H1 (cell line): ENCODE measurements at regions not wholly inside any gene's neighbourhood (a gene's known extent, or its start where the extent isn't known, plus 50 kb on each side); places are given as distances from the start of the nearest gene placed in this dataset.

Experiments
- CTCF ChIA-PET: fragments of 300-600 bp; sonication (Branson Sonifier 250); formaldehyde crosslinking; loops from one replicate; lab custom pipeline; 2021; ENCODE audit not compliant: partially characterized antibody; lab: Charles Lee
- POLR2A ChIA-PET: fragments of 300-600 bp; sonication (Branson Sonifier 250); formaldehyde crosslinking; loops from one replicate; lab custom pipeline; 2021; ENCODE audit warnings: inconsistent platforms; ENCODE audit not compliant: partially characterized antibody; lab: Charles Lee
- DNase-seq, 2 experiments: peaks; one replicate each; pipeline versions ENCODE4 v3.0.0 to v3.0.0-alpha.2; 2010 to 2022; ENCODE audit warnings: low spot score in 2 of 2, low read depth in 1 of 2, mixed read lengths in 1 of 2
- FAIRE-seq: peaks from 2 replicates; lab custom pipeline; 2011; peaks lifted over from hg19 to GRCh38; lab: Jason Lieb, UNC
- H2AFZ ChIP-seq: 2 replicates; pipeline ENCODE4 v1.8.1; 2012; ENCODE audit warnings: low read length, inconsistent platforms
- H2AK5ac ChIP-seq: 2 replicates; pipeline ENCODE4 v1.6.1; 2013; ENCODE audit warnings: low read depth, low read length
- H2BK120ac ChIP-seq: replicated peaks from 2 replicates; pipeline ENCODE3; 2013; ENCODE audit warnings: low read depth, low read length, inconsistent platforms
- H2BK12ac ChIP-seq: 2 replicates; pipeline ENCODE4 v1.6.1; 2013; ENCODE audit warnings: low read depth, low read length
- H2BK15ac ChIP-seq: 2 replicates; pipeline ENCODE4 v1.6.1; 2013; ENCODE audit warnings: low read length
- H2BK20ac ChIP-seq: 2 replicates; pipeline ENCODE4 v1.6.1; 2013; ENCODE audit warnings: low read length
- H2BK5ac ChIP-seq: 2 replicates; pipeline ENCODE4 v1.6.1; 2013; ENCODE audit warnings: low read depth, low read length
- H3K14ac ChIP-seq: 2 replicates; pipeline ENCODE4 v1.6.1; 2013; ENCODE audit warnings: inconsistent platforms; ENCODE audit not compliant: insufficient read length
- H3K18ac ChIP-seq: 2 replicates; pipeline ENCODE4 v1.6.1; 2013; ENCODE audit warnings: low read length; ENCODE audit errors: extremely low read depth
- H3K23ac ChIP-seq: 2 replicates; pipeline ENCODE4 v1.6.1; 2013; ENCODE audit warnings: inconsistent platforms; ENCODE audit not compliant: insufficient read length
- H3K23me2 ChIP-seq: 2 replicates; pipeline ENCODE4 v1.6.1; 2013; ENCODE audit warnings: low read depth, low read length
- H3K27ac ChIP-seq: 2 replicates; pipeline ENCODE4 v1.6.1; 2011; ENCODE audit warnings: low read depth, low read length, inconsistent platforms
- H3K27me3 ChIP-seq, 4 experiments: replicated peaks in 1 of 4; 1 replicate in 1 of 4; 2 replicates in 3 of 4; pipeline versions ENCODE4 v1.6.1 to v1.8.1; 2011 to 2013; ENCODE audit warnings: low read length in 3 of 4, mild to moderate bottlenecking in 3 of 4, inconsistent platforms in 2 of 4, mixed read lengths in 2 of 4, moderate library complexity in 1 of 4; ENCODE audit not compliant: control insufficient read depth in 3 of 4, insufficient read depth in 3 of 4; ENCODE audit errors: extremely low read depth in 1 of 4
- H3K36me3 ChIP-seq, 4 experiments: 2 replicates each; pipeline versions ENCODE4 v1.6.1 to v1.8.1; 2011 to 2013; ENCODE audit warnings: mild to moderate bottlenecking in 4 of 4, low read length in 3 of 4, moderate library complexity in 2 of 4, control low read depth in 1 of 4, inconsistent platforms in 1 of 4; ENCODE audit not compliant: insufficient read depth in 4 of 4, control insufficient read depth in 2 of 4
- H3K4ac ChIP-seq: replicated peaks from 2 replicates; pipeline ENCODE3; 2013; ENCODE audit warnings: low read length, low read depth, mixed read lengths, inconsistent platforms; ENCODE audit not compliant: insufficient read length
- H3K4me1 ChIP-seq, 4 experiments: replicated peaks in 1 of 4; 1 replicate in 1 of 4; 2 replicates in 3 of 4; pipeline versions ENCODE4 v1.6.1 to v1.8.1; 2011 to 2013; ENCODE audit warnings: low read length in 3 of 4, inconsistent platforms in 2 of 4, mixed read lengths in 1 of 4; ENCODE audit not compliant: insufficient read depth in 4 of 4, control insufficient read depth in 3 of 4
- H3K4me2 ChIP-seq, 2 experiments: 2 replicates each; pipeline versions ENCODE4 v1.6.1 to v1.8.1; 2011 to 2013; ENCODE audit warnings: low read depth in 2 of 2, low read length in 2 of 2, control low read depth in 1 of 2, inconsistent platforms in 1 of 2, mild to moderate bottlenecking in 1 of 2; ENCODE audit not compliant: insufficient read depth in 1 of 2
- H3K4me3 ChIP-seq, 4 experiments: fragments of 200-600, 300-600 bp in 1 of 4; sonication (generic), shearing (Covaris generic), sonication (Bioruptor Twin) in 1 of 4; 2 replicates each; pipeline versions ENCODE4 v1.5.1 to v1.8.1; 2011 to 2016; ENCODE audit warnings: low read length in 4 of 4, low read depth in 3 of 4, control low read depth in 2 of 4, inconsistent platforms in 2 of 4, mild to moderate bottlenecking in 2 of 4, mixed read lengths in 1 of 4, moderate library complexity in 1 of 4; ENCODE audit not compliant: insufficient read depth in 2 of 4; ENCODE audit errors: extremely low read depth in 1 of 4
- H3K56ac ChIP-seq: replicated peaks from 2 replicates; pipeline ENCODE3; 2013; ENCODE audit warnings: low read depth, mild to moderate bottlenecking, mixed read lengths, low read length, inconsistent platforms; ENCODE audit not compliant: insufficient read length
- H3K79me1 ChIP-seq: 2 replicates; pipeline ENCODE4 v1.6.1; 2013; ENCODE audit warnings: low read depth, low read length, control low read depth
- H3K79me2 ChIP-seq, 2 experiments: 2 replicates each; pipeline versions ENCODE4 v1.6.1 to v1.8.1; 2012 to 2013; ENCODE audit warnings: low read length in 2 of 2, mild to moderate bottlenecking in 2 of 2, inconsistent platforms in 1 of 2; ENCODE audit not compliant: insufficient read depth in 2 of 2, control insufficient read depth in 1 of 2
- H3K9ac ChIP-seq, 4 experiments: replicated peaks in 1 of 4; 1 replicate in 1 of 4; 2 replicates in 3 of 4; pipeline versions ENCODE4 v1.6.1 to v1.8.1; 2011 to 2013; ENCODE audit warnings: low read depth in 3 of 4, low read length in 3 of 4, control low read depth in 2 of 4, mild to moderate bottlenecking in 2 of 4, moderate library complexity in 2 of 4, inconsistent platforms in 1 of 4; ENCODE audit errors: extremely low read depth in 1 of 4
- H3K9me3 ChIP-seq, 2 experiments: 2 replicates each; pipeline versions ENCODE4 v1.6.1 to v1.8.1; 2012 to 2013; ENCODE audit warnings: mild to moderate bottlenecking in 2 of 2, moderate library complexity in 2 of 2, control low read depth in 1 of 2, inconsistent platforms in 1 of 2, low read depth in 1 of 2, low read length in 1 of 2, mixed read lengths in 1 of 2; ENCODE audit not compliant: insufficient read depth in 2 of 2
- H4K20me1 ChIP-seq, 2 experiments: replicated peaks in 1 of 2; 2 replicates each; pipeline versions ENCODE3 to v1.8.1; 2011 to 2013; ENCODE audit warnings: inconsistent platforms in 2 of 2, low read length in 2 of 2, mild to moderate bottlenecking in 1 of 2; ENCODE audit not compliant: insufficient read depth in 2 of 2, control insufficient read depth in 1 of 2
- H4K5ac ChIP-seq: 2 replicates; pipeline ENCODE4 v1.6.1; 2013; ENCODE audit warnings: low read length, low read depth, mixed read lengths, inconsistent platforms; ENCODE audit not compliant: insufficient read length
- H4K8ac ChIP-seq: 2 replicates; pipeline ENCODE4 v1.8.0; 2013; ENCODE audit warnings: mild to moderate bottlenecking, moderate library complexity, low read length, inconsistent platforms; ENCODE audit not compliant: insufficient read depth; ENCODE audit errors: extremely low read depth
- H4K91ac ChIP-seq: replicated peaks from 2 replicates; pipeline ENCODE3; 2013; ENCODE audit warnings: low read length, mixed read lengths, inconsistent platforms; ENCODE audit not compliant: insufficient read length
- FOSL1 ChIP-seq: IDR thresholded peaks from 2 replicates; pipeline ENCODE4 v1.6.1; 2011; ENCODE audit warnings: mild to moderate bottlenecking, low read depth, low read length, moderate library complexity; ENCODE audit not compliant: insufficient read depth
- RAD21 ChIP-seq, 2 experiments: IDR thresholded peaks in 1 of 2; conservative IDR thresholded peaks in 1 of 2; 2 replicates each; pipeline ENCODE4 v1.6.1; 2011; ENCODE audit warnings: low read depth in 2 of 2, low read length in 2 of 2, improper control_type of control experiment in 1 of 2, inconsistent platforms in 1 of 2, mild to moderate bottlenecking in 1 of 2, moderate library complexity in 1 of 2
- SIRT6 ChIP-seq: IDR thresholded peaks from one replicate; pipeline ENCODE4 v1.7.1; 2012; ENCODE audit warnings: low read length, inconsistent platforms
- SP1 ChIP-seq: IDR thresholded peaks from 2 replicates; pipeline ENCODE4 v1.6.1; 2011; ENCODE audit warnings: low read depth, low read length
- WGBS, 2 experiments: shearing (Covaris generic) in 1 of 2; methylation state at CpG; one replicate each; pipeline versions ENCODE4 v1.1.6 to v1.1.7; 2013 to 2015; ENCODE audit warnings: low lambda C conversion rate in 2 of 2, mixed read lengths in 2 of 2, inconsistent platforms in 1 of 2, low coverage in 1 of 2, missing lambda C conversion rate in 1 of 2; ENCODE audit not compliant: insufficient replicate concordance in 2 of 2, insufficient coverage in 1 of 2, insufficient read length in 1 of 2; ENCODE audit errors: extremely low coverage in 1 of 2, missing lambda C conversion rate in 1 of 2; 5-methylcytosine and 5-hydroxymethylcytosine counted together

DNA sequence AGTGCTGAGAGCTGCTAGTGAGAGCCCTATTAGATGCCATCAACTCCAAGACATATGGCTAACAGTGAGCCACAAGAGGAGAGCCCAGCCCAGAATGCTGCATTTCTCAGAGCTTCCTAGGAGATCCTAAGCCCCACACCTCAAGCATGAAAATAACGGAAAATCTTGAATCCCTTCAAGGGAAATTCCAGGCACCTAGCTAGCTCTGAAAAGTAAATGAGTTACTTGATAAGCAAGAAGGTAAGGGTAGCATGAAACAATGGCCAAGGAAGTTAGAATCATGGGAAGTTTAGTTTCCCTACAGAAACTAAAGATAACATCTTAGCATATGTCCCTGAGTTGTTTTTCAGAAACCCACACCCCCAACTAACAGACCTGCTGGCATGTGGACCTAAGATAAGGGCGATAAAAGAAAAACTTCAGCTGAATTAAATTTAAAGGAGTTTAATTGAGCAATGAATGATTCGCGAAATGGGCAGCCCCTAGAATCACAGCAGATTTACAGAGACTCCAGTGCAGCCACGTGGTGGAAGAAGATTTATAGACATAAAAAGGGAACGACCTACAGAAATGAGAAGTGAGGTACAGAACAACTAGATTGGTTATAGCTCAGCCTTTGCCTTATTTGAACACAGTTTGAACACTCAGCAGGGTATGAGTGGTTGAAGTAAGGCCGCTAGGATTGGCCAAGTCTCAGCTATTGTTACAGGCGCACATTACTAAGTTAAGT is 301.3 kb upstream of the DACH1 start:
- H3K36me3 ChIP-seq, result no peaks in the 10 kb centered on the region
- no peak overlapping the region for H2AK5ac ChIP-seq
- DNase-seq (no peak), FAIRE-seq (no peak)
- H3K4me3 ChIP-seq, result no peak overlapping the region
- ChIA-PET POLR2A (no interaction called here), CTCF (no interaction called here)
- TF ChIP-seq RAD21 (IDR thresholded peaks at IDR 0.05 in 1 of 2, conservative IDR thresholded peaks at IDR 0.05 in 1 of 2; ENCODE audit: low read depth in 2 of 2, low read length in 2 of 2) (no peak), SP1 (no peak), SIRT6 (no peak), FOSL1 (no peak)
- H3K18ac ChIP-seq, result no peak overlapping the region
- no peak overlapping the region for H2BK5ac ChIP-seq
- H2BK20ac ChIP-seq, result no peak overlapping the region
- no peak overlapping the region for H2BK15ac ChIP-seq
- no peak overlapping the region for H3K27ac ChIP-seq
- H3K23ac ChIP-seq, result no peak overlapping the region
- no peak overlapping the region for H3K4me2 ChIP-seq
- no peaks in the 10 kb centered on the region for H3K9me3 ChIP-seq
- H3K23me2 ChIP-seq, result no peaks in the 10 kb centered on the region
- no peak overlapping the region for H3K56ac ChIP-seq
- H2BK120ac ChIP-seq, result no peak overlapping the region
- no peaks in the 10 kb centered on the region for H4K20me1 ChIP-seq
- no peak overlapping the region for H3K4ac ChIP-seq
- no peak overlapping the region for H4K91ac ChIP-seq
- 95% methylated on average over 8 of the region's 8 CpGs; no CpG with 5 or more reads in 1 of the 2 experiments for WGBS, 2 experiments
- H3K9ac ChIP-seq, result no peak overlapping the region
- no peaks in the 10 kb centered on the region for H3K79me2 ChIP-seq
- no peak overlapping the region for H2AFZ ChIP-seq
- H3K27me3 ChIP-seq, result no peaks in the 10 kb centered on the region
- H3K4me1 ChIP-seq, result no peaks in the 10 kb centered on the region
- no peaks in the 10 kb centered on the region for H3K79me1 ChIP-seq
- H4K5ac ChIP-seq, result no peak overlapping the region
- no peak overlapping the region for H2BK12ac ChIP-seq
- H3K14ac ChIP-seq, result no peak overlapping the region
- H4K8ac ChIP-seq, result no peak overlapping the region
